GM12891 (cell line): ENCODE measurements at regions not wholly inside any gene's neighbourhood (a gene's known extent, or its start where the extent isn't known, plus 50 kb on each side); places are given as distances from the start of the nearest gene placed in this dataset.

Experiments used
- POLR2A ChIP-seq: IDR thresholded peaks from 2 replicates; pipeline ENCODE4 v1.6.1; 2011; ENCODE audit warnings: low read depth, low read length, control low read depth
- POLR2AphosphoS5 ChIP-seq: IDR thresholded peaks from 2 replicates; pipeline ENCODE4 v1.6.1; 2011; ENCODE audit warnings: low read depth, low read length, control low read depth
- SPI1 ChIP-seq: IDR thresholded peaks from 2 replicates; pipeline ENCODE4 v1.6.1; 2011; ENCODE audit warnings: low read depth, low read length, control low read depth
- TAF1 ChIP-seq: IDR thresholded peaks from 2 replicates; pipeline ENCODE4 v1.6.1; 2011; ENCODE audit warnings: low read depth, low read length, control low read depth

DNA sequence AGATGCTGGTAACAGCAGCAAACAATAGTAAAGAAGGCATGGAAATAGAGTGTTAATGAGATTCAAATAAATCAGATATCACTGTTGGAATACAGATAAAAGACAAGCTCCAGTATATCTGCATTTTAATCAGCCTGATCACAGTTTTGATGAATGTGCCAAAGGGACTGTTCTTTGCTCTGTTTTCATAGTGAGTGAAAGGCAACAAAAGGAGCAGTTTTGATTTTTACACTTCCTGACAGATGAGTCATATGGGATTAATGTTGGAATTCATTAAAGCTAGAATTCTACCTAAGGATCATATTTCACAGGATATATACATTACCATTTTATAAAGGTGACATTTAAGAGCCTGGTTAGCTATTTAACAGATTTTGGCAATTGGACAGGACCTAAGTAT, 743.3 kb upstream of the PTPRD start:
- TF ChIP-seq TAF1, result no peak
- no peak for TF ChIP-seq POLR2A
- TF ChIP-seq POLR2AphosphoS5, result no peak
- no peak for TF ChIP-seq SPI1
